ENCODE measurements at regions not wholly inside any gene's neighbourhood (a gene's known extent, or its start where the extent isn't known, plus 50 kb on each side); places are given as distances from the start of the nearest gene placed in this dataset.
"Not testable (repeated sequence)": the region's sequence is repeated elsewhere in the genome, so short reads cannot be mapped to it uniquely, and the experiment has no call there.

DNA sequence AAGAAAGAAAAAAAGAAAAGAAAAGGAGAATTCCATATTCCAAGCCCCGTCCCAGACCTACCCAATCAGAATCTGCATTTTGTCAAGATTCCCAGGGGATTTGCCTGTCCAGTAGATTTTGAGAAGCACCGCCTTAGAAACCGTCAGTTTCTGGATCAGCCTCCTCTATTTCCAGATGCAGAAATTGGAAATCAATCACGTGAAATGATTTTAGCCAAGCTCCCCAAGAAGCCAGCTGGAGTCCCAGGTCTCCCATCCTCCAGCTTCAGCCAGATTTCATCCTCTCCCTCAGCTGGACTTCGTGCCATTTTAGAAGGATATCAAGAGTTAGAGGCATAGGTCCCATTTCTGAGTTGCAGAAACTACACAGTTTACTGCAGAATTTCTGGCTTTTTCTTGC is 629.3 kb downstream of the MID1IP1 start:
- no peaks in the 10 kb centered on the region for H3K9me3 ChIP-seq (ENCODE audit: control insufficient read depth, low read length)
- H3K14ac ChIP-seq (ENCODE audit: low read length in 2 of 2): no peak overlapping the region
- no peaks in the 10 kb centered on the region for H3K4me1 ChIP-seq (ENCODE audit: control insufficient read depth, insufficient read depth, low read depth, low read length)
- H2BK120ac ChIP-seq (ENCODE audit: low read depth, low read length): no peak overlapping the region
- H3K36me3 ChIP-seq (ENCODE audit: control insufficient read depth in 1 of 2, insufficient read depth in 2 of 2, low read depth in 1 of 2, low read length in 2 of 2): no peaks in the 10 kb centered on the region
- no peak overlapping the region for H3K4ac ChIP-seq (ENCODE audit: low read depth in 1 of 2, low read length in 2 of 2)
- no peak overlapping the region for H3K27ac ChIP-seq (ENCODE audit: low read length, poor library complexity, severe bottlenecking)
- no peak overlapping the region for H2BK15ac ChIP-seq (ENCODE audit: low read depth, poor library complexity, severe bottlenecking)
- H2BK12ac ChIP-seq (ENCODE audit: low read length in 2 of 2): no peak overlapping the region
- no peak overlapping the region for H3K9ac ChIP-seq (ENCODE audit: low read length)
- no peak overlapping the region for H3K4me3 ChIP-seq (ENCODE audit: insufficient read depth in 1 of 2, low read depth in 1 of 2, low read length in 2 of 2)
- peaks cover 0 to 27% of the 10 kb centered on the region in 2 experiments for H3K27me3 ChIP-seq (ENCODE audit: control insufficient read depth in 1 of 2, insufficient read depth in 1 of 2, low read length in 2 of 2)
- no peak overlapping the region for H4K91ac ChIP-seq (ENCODE audit: low read length)
- no peak overlapping the region for H3K4me2 ChIP-seq (ENCODE audit: low read length, poor library complexity, severe bottlenecking)
- no peak overlapping the region for H2BK5ac ChIP-seq (ENCODE audit: low read depth, low read length, poor library complexity, severe bottlenecking)
- H3K23ac ChIP-seq (ENCODE audit: low read length in 2 of 2): no peak overlapping the region
- no peak overlapping the region for H4K8ac ChIP-seq (ENCODE audit: low read length)
- no peak overlapping the region for H2AFZ ChIP-seq (ENCODE audit: low read depth, low read length)
- no peak overlapping the region for H2AK5ac ChIP-seq (ENCODE audit: low read length, severe bottlenecking)
- 96% methylated on average over 5 of the region's 5 CpGs for WGBS
- H3K79me1 ChIP-seq (replicated peaks; ENCODE audit: low read length, poor library complexity, severe bottlenecking): no peaks in the 10 kb centered on the region
- no peak overlapping the region for H3K18ac ChIP-seq (ENCODE audit: low read depth in 1 of 2, low read length in 2 of 2)
- DNase-seq: no peak

DNA sequence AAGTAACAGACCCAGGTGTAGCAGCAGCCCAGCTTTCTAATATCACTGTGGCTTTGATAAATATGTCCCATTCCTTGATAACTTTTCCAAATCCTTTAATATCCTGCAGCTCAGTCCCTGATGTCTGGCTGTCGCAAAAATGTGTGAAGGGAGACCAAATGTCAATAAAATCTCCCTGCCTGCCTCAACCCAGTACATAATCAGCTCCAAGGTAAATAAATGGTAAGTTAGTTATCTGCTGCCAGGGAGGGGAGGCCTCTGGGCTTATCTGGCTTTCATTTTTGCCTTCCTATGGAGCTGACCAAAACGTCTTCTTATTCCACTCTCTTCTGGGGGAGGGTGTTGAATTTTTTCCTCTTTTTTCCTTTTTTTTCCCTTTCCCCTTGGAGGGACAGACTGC is 630.6 kb downstream of the MID1IP1 start:
- Histone ChIP-seq H3K79me1 (replicated peaks; ENCODE audit: low read length, poor library complexity, severe bottlenecking) (no peaks in the 10 kb centered on the region), H3K4me3 (ENCODE audit: insufficient read depth in 1 of 2, low read depth in 1 of 2, low read length in 2 of 2) (no peak overlapping the region), H3K23ac (ENCODE audit: low read length in 2 of 2) (no peak overlapping the region), H3K4me2 (ENCODE audit: low read length, poor library complexity, severe bottlenecking) (no peak overlapping the region), H4K91ac (ENCODE audit: low read length) (no peak overlapping the region), H3K9ac (ENCODE audit: low read length) (no peak overlapping the region), H3K36me3 (ENCODE audit: control insufficient read depth in 1 of 2, insufficient read depth in 2 of 2, low read depth in 1 of 2, low read length in 2 of 2) (no peaks in the 10 kb centered on the region), H3K18ac (ENCODE audit: low read depth in 1 of 2, low read length in 2 of 2) (no peak overlapping the region), H3K9me3 (ENCODE audit: control insufficient read depth, low read length) (peaks cover 1% of the 10 kb centered on the region), H3K27ac (ENCODE audit: low read length, poor library complexity, severe bottlenecking) (no peak overlapping the region), H2BK15ac (ENCODE audit: low read depth, poor library complexity, severe bottlenecking) (no peak overlapping the region), H2BK12ac (ENCODE audit: low read length in 2 of 2) (no peak overlapping the region), H3K14ac (ENCODE audit: low read length in 2 of 2) (no peak overlapping the region), H2AFZ (ENCODE audit: low read depth, low read length) (no peak overlapping the region), H2AK5ac (ENCODE audit: low read length, severe bottlenecking) (no peak overlapping the region), H3K4me1 (ENCODE audit: control insufficient read depth, insufficient read depth, low read depth, low read length) (no peaks in the 10 kb centered on the region), H3K4ac (ENCODE audit: low read depth in 1 of 2, low read length in 2 of 2) (no peak overlapping the region), H2BK120ac (ENCODE audit: low read depth, low read length) (no peak overlapping the region), H4K8ac (ENCODE audit: low read length) (no peak overlapping the region), H2BK5ac (ENCODE audit: low read depth, low read length, poor library complexity, severe bottlenecking) (no peak overlapping the region), H3K27me3 (ENCODE audit: control insufficient read depth in 1 of 2, insufficient read depth in 1 of 2, low read length in 2 of 2) (peaks cover 0 to 28% of the 10 kb centered on the region in 2 experiments)
- DNase-seq: no peak
- no CpG with 5 or more reads among the region's 2 CpGs for WGBS

DNA sequence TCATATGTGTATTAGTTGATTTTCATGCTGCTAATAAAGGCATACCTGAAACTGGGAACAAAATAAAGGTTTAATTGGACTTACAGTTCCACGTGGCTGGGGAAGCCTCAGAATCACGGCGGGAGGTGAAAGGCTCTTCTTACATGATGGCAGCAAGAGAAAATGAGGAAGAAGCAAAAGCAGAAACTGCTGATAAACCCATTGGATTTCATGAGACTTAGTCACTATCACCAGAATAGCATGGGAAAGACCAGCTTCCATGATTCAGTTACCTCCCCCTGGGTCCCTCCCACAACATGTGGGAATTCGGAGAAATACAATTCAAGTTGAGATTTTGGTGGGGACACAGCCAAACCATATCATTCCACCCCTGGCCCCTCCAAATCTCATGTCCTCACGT is 633.4 kb downstream of the MID1IP1 start:
- not testable (repeated sequence) for H3K9ac ChIP-seq (ENCODE audit: low read length); DNase-seq; H4K91ac ChIP-seq (ENCODE audit: low read length); H3K4ac ChIP-seq (ENCODE audit: low read depth in 1 of 2, low read length in 2 of 2); H2BK12ac ChIP-seq (ENCODE audit: low read length in 2 of 2); H3K4me3 ChIP-seq (ENCODE audit: insufficient read depth in 1 of 2, low read depth in 1 of 2, low read length in 2 of 2); H3K4me1 ChIP-seq (ENCODE audit: control insufficient read depth, insufficient read depth, low read depth, low read length); H2BK120ac ChIP-seq (ENCODE audit: low read depth, low read length); H3K18ac ChIP-seq (ENCODE audit: low read depth in 1 of 2, low read length in 2 of 2); H2BK5ac ChIP-seq (ENCODE audit: low read depth, low read length, poor library complexity, severe bottlenecking); H2BK15ac ChIP-seq (ENCODE audit: low read depth, poor library complexity, severe bottlenecking); H3K14ac ChIP-seq (ENCODE audit: low read length in 2 of 2); H4K8ac ChIP-seq (ENCODE audit: low read length); H3K4me2 ChIP-seq (ENCODE audit: low read length, poor library complexity, severe bottlenecking); H2AFZ ChIP-seq (ENCODE audit: low read depth, low read length); H3K36me3 ChIP-seq (ENCODE audit: control insufficient read depth in 1 of 2, insufficient read depth in 2 of 2, low read depth in 1 of 2, low read length in 2 of 2); H2AK5ac ChIP-seq (ENCODE audit: low read length, severe bottlenecking); H3K27ac ChIP-seq (ENCODE audit: low read length, poor library complexity, severe bottlenecking); H3K79me1 ChIP-seq (replicated peaks; ENCODE audit: low read length, poor library complexity, severe bottlenecking); H3K23ac ChIP-seq (ENCODE audit: low read length in 2 of 2)
- Histone ChIP-seq H3K9me3 (ENCODE audit: control insufficient read depth, low read length) (peaks cover 10% of the 10 kb centered on the region), H3K27me3 (ENCODE audit: control insufficient read depth in 1 of 2, insufficient read depth in 1 of 2, low read length in 2 of 2) (peaks cover 0 to 51% of the 10 kb centered on the region in 2 experiments)
- 84% methylated on average over 5 of the region's 5 CpGs for WGBS

DNA sequence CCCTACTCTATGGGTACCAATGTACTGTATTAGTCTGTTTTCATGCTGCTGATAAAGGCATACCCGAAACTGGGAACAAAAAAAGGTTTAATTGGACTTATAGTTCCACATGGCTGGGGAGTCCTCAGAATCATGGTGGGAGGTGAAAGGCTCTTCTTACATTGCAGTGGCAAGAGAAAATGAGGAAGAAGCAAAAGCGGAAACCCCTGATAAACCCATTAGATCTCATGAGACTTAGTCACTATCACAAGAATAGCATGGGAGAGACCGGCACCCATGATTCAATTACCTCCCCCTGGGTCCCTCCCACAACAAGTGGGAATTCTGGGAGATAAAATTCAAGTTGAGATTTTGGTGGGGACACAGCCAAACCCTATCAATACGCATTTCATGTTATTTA is 635.3 kb downstream of the MID1IP1 start:
- H2AK5ac ChIP-seq (ENCODE audit: low read length, severe bottlenecking); H2BK5ac ChIP-seq (ENCODE audit: low read depth, low read length, poor library complexity, severe bottlenecking); H4K91ac ChIP-seq (ENCODE audit: low read length); H3K36me3 ChIP-seq (ENCODE audit: control insufficient read depth in 1 of 2, insufficient read depth in 2 of 2, low read depth in 1 of 2, low read length in 2 of 2); H3K4me1 ChIP-seq (ENCODE audit: control insufficient read depth, insufficient read depth, low read depth, low read length); H2AFZ ChIP-seq (ENCODE audit: low read depth, low read length); H3K18ac ChIP-seq (ENCODE audit: low read depth in 1 of 2, low read length in 2 of 2); H2BK15ac ChIP-seq (ENCODE audit: low read depth, poor library complexity, severe bottlenecking); H3K4me2 ChIP-seq (ENCODE audit: low read length, poor library complexity, severe bottlenecking); H2BK120ac ChIP-seq (ENCODE audit: low read depth, low read length); H3K4ac ChIP-seq (ENCODE audit: low read depth in 1 of 2, low read length in 2 of 2); DNase-seq; H3K14ac ChIP-seq (ENCODE audit: low read length in 2 of 2); H3K27ac ChIP-seq (ENCODE audit: low read length, poor library complexity, severe bottlenecking); H3K4me3 ChIP-seq (ENCODE audit: insufficient read depth in 1 of 2, low read depth in 1 of 2, low read length in 2 of 2); H4K8ac ChIP-seq (ENCODE audit: low read length); H2BK12ac ChIP-seq (ENCODE audit: low read length in 2 of 2); H3K79me1 ChIP-seq (replicated peaks; ENCODE audit: low read length, poor library complexity, severe bottlenecking); H3K9ac ChIP-seq (ENCODE audit: low read length); H3K23ac ChIP-seq (ENCODE audit: low read length in 2 of 2): not testable (repeated sequence)
- 83% methylated on average over 1 of the region's 4 CpGs for WGBS
- Histone ChIP-seq H3K9me3 (ENCODE audit: control insufficient read depth, low read length) (peaks cover 10% of the 10 kb centered on the region), H3K27me3 (ENCODE audit: control insufficient read depth in 1 of 2, insufficient read depth in 1 of 2, low read length in 2 of 2) (peaks cover 0 to 65% of the 10 kb centered on the region in 2 experiments)
